K562 (cell line): ENCODE measurements at regions not wholly inside any gene's neighbourhood (a gene's known extent, or its start where the extent isn't known, plus 50 kb on each side); places are given as distances from the start of the nearest gene placed in this dataset.

Experiments
- ATAC-seq: fragments of 200-7000 bp; cut with Tn5 transposase; 3 replicates; pipeline ENCODE4 v1.9.1; 2020; ENCODE audit warnings: moderate library complexity
- BruUV-seq: library from RNA; stranded (reverse); fragments of 400-500 nt; replicated peaks from 2 replicates; lab custom pipeline; 2021; lab: Mats Ljungman, UMichigan
- CTCF ChIA-PET: fragments of 300-600 bp; formaldehyde crosslinking; extraction: SDS; loops from one replicate; lab custom pipeline; 2021; ENCODE audit warnings: low intra/inter-chr PET ratio; lab: Yijun Ruan, JAX
- POLR2A ChIA-PET: fragments of 300-600, 350-650 bp; sonication (Branson Sonifier 250); formaldehyde crosslinking; extraction: SDS; loops from one replicate; lab custom pipeline; 2021; ENCODE audit warnings: antibody characterized with exemption, inconsistent platforms; lab: Yijun Ruan, JAX
- DNase-seq, 4 experiments: peaks; one replicate each; pipeline versions ENCODE4 v3.0.0 to v3.0.0-alpha.2; 2011 to 2018; ENCODE audit warnings: low spot score in 3 of 4, mixed read lengths in 3 of 4; ENCODE audit errors: extremely low read depth in 1 of 4
- FAIRE-seq: peaks from 2 replicates; lab custom pipeline; 2011; peaks lifted over from hg19 to GRCh38; lab: Jason Lieb, UNC
- H2AFZ ChIP-seq: 2 replicates; pipeline ENCODE4 v1.6.0; 2011; ENCODE audit warnings: low read depth, low read length, control low read depth, inconsistent platforms
- H3K27ac ChIP-seq: fragments of 200-600 bp; 3 replicates; pipeline ENCODE4 v1.8.0; 2011; ENCODE audit warnings: low read depth, mild to moderate bottlenecking, control low read depth, inconsistent platforms, low read length, moderate library complexity, mixed read lengths; ENCODE audit errors: extremely low read depth
- H3K27me3 ChIP-seq, 2 experiments: fragments of 300-600 bp in 1 of 2; 2 replicates in 1 of 2; 3 replicates in 1 of 2; pipeline versions ENCODE4 v1.6.0 to v1.8.0; 2011; ENCODE audit warnings: inconsistent platforms in 2 of 2, low read length in 2 of 2, mild to moderate bottlenecking in 1 of 2, mixed read lengths in 1 of 2, moderate library complexity in 1 of 2; ENCODE audit not compliant: control insufficient read depth in 2 of 2, insufficient read depth in 2 of 2
- H3K36me3 ChIP-seq: fragments of 300-600 bp; 3 replicates; pipeline ENCODE4 v1.8.0; 2011; ENCODE audit warnings: mild to moderate bottlenecking, low read length, inconsistent platforms; ENCODE audit not compliant: control insufficient read depth, insufficient read depth
- H3K4me1 ChIP-seq, 2 experiments: fragments of 200-600 bp in 1 of 2; replicated peaks in 1 of 2; 2 replicates in 1 of 2; 3 replicates in 1 of 2; pipeline versions ENCODE4 v1.5.1 to v1.8.0; 2011; ENCODE audit warnings: inconsistent platforms in 2 of 2, low read length in 2 of 2, mild to moderate bottlenecking in 1 of 2, mixed read lengths in 1 of 2, moderate library complexity in 1 of 2; ENCODE audit not compliant: control insufficient read depth in 2 of 2, insufficient read depth in 2 of 2
- H3K4me2 ChIP-seq: 2 replicates; pipeline ENCODE4 v1.6.1; 2011; ENCODE audit warnings: low read length, control low read depth, inconsistent platforms, mixed read lengths; ENCODE audit not compliant: insufficient read depth
- H3K4me3 ChIP-seq: fragments of 200-600 bp; sonication (generic), shearing (Covaris generic); 2 replicates; pipeline ENCODE4 v1.5.1; 2016; ENCODE audit warnings: control low read depth, inconsistent platforms
- H3K79me2 ChIP-seq: fragments of 200-600 bp; 3 replicates; pipeline ENCODE4 v1.8.0; 2011; ENCODE audit warnings: low read length, inconsistent platforms; ENCODE audit not compliant: control insufficient read depth, insufficient read depth
- H3K9ac ChIP-seq, 2 experiments: 2 replicates each; pipeline versions ENCODE4 v1.6.0 to v1.6.1; 2011; ENCODE audit warnings: low read depth in 2 of 2, low read length in 2 of 2, control low read depth in 1 of 2, inconsistent platforms in 1 of 2, mild to moderate bottlenecking in 1 of 2, mixed read lengths in 1 of 2; ENCODE audit not compliant: insufficient read depth in 1 of 2
- H3K9me1 ChIP-seq: one replicate; pipeline ENCODE4 v1.6.0; 2011; ENCODE audit warnings: inconsistent platforms, mild to moderate bottlenecking, low read length, moderate library complexity; ENCODE audit not compliant: control insufficient read depth, insufficient read depth
- H3K9me3 ChIP-seq: replicated peaks from 2 replicates; pipeline ENCODE4 v1.5.1; 2011; ENCODE audit warnings: low read depth, low read length, inconsistent platforms; ENCODE audit not compliant: control insufficient read depth, insufficient read depth
- H4K20me1 ChIP-seq: replicated peaks from 2 replicates; pipeline ENCODE4 v1.6.1; 2011; ENCODE audit warnings: low read length, inconsistent platforms, mixed read lengths; ENCODE audit not compliant: control insufficient read depth, insufficient read depth
- ATF1 ChIP-seq, 2 experiments: fragments of 450-650 bp in 1 of 2; IDR thresholded peaks; 2 replicates each; pipeline ENCODE4 v1.6.1; 2016; ENCODE audit warnings: missing compliant biosample characterization in 1 of 2, missing genetic modification characterization in 1 of 2
- HDGF ChIP-seq: fragments of 450-650 bp; IDR thresholded peaks from 2 replicates; pipeline ENCODE4 v1.6.1; 2016
- NRF1 ChIP-seq, 2 experiments: fragments of 450-650 bp; IDR thresholded peaks in 1 of 2; conservative IDR thresholded peaks in 1 of 2; 2 replicates each; pipeline ENCODE4 v1.6.1; 2014; ENCODE audit warnings: mild to moderate bottlenecking in 2 of 2
- RFX1 ChIP-seq: fragments of 450-650 bp; IDR thresholded peaks from 2 replicates; pipeline ENCODE4 v1.6.1; 2016; ENCODE audit warnings: mild to moderate bottlenecking, moderate library complexity
- SMARCB1 ChIP-seq: IDR thresholded peaks from 2 replicates; pipeline ENCODE4 v1.6.1; 2011; ENCODE audit warnings: improper control_type of control experiment, low read depth; ENCODE audit not compliant: insufficient read length
- XRCC4 ChIP-seq: IDR thresholded peaks from one replicate; pipeline ENCODE4 v1.6.1; 2011; ENCODE audit not compliant: insufficient read depth, insufficient read length; ENCODE audit errors: extremely low read depth
- ZNF184 ChIP-seq: sonication (generic); formaldehyde crosslinking; IDR thresholded peaks from 2 replicates; pipeline ENCODE4 v1.5.0; 2020; ENCODE audit warnings: missing genetic modification reagents
- WGBS: fragments of 100-300 bp; shearing (Covaris generic); methylation state at CpG from one replicate; pipeline ENCODE4 v1.1.6; 2016; ENCODE audit warnings: low coverage, mixed read lengths; ENCODE audit not compliant: insufficient coverage; ENCODE audit errors: missing lambda C conversion rate; 5-methylcytosine and 5-hydroxymethylcytosine counted together
- in situ Hi-C: fragments of 300-500 bp; cut with MboI; formaldehyde crosslinking; loops from 4 replicates; pipeline ENCODE4 v1.15.0; 2018; ENCODE audit warnings: inconsistent platforms, mixed read lengths
- intact Hi-C: fragments of 100-400 bp; cut with micrococcal nuclease; formaldehyde crosslinking; loops from 2 replicates; pipeline ENCODE4 v1.14.2; 2022
- TF ChIP-seq, protein P1 (sequence below): sonication (generic); formaldehyde crosslinking; IDR thresholded peaks from 2 replicates; pipeline ENCODE4 v1.8.0; 2022; ENCODE audit warnings: missing genetic modification reagents, mild to moderate bottlenecking, borderline replicate concordance
- TF ChIP-seq, protein P2 (sequence below): fragments of 450-650 bp; conservative IDR thresholded peaks from 2 replicates; pipeline ENCODE4 v1.6.1; 2016; ENCODE audit warnings: missing genetic modification characterization, low read depth, mild to moderate bottlenecking, control low read depth, missing compliant biosample characterization
- TF ChIP-seq, protein P3 (sequence below): fragments of 450-650 bp; IDR thresholded peaks from 2 replicates; pipeline ENCODE4 v1.6.1; 2017; ENCODE audit warnings: mild to moderate bottlenecking, moderate library complexity

DNA sequence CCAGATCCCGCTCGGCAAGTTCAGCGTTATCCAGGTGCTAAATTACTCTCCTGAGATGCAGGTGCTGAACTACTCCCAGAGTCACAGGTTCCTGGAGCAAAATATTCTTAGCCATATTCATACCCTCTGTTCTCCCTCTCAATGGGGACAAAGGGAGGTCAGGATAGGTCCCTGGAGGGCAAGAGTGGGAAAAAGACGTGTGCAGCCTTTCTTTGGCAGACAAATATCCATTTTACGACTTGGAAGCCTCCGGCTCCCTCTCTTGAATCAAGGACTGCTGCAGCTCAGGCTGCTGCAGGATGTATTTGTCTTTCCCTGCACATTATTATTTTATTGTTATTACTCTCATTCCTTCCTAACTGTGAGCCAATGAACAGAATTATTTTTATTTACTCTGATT lies 590.2 kb downstream of the NR2F1-AS1 start (continued):
- TF ChIP-seq, protein P1, sequence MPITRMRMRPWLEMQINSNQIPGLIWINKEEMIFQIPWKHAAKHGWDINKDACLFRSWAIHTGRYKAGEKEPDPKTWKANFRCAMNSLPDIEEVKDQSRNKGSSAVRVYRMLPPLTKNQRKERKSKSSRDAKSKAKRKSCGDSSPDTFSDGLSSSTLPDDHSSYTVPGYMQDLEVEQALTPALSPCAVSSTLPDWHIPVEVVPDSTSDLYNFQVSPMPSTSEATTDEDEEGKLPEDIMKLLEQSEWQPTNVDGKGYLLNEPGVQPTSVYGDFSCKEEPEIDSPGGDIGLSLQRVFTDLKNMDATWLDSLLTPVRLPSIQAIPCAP (CRISPR knock-in tag), result no peak
- TF ChIP-seq NRF1 (conservative IDR thresholded peaks at IDR 0.05 in 1 of 2, IDR thresholded peaks at IDR 0.05 in 1 of 2), result no peak
- TF ChIP-seq, protein P2, sequence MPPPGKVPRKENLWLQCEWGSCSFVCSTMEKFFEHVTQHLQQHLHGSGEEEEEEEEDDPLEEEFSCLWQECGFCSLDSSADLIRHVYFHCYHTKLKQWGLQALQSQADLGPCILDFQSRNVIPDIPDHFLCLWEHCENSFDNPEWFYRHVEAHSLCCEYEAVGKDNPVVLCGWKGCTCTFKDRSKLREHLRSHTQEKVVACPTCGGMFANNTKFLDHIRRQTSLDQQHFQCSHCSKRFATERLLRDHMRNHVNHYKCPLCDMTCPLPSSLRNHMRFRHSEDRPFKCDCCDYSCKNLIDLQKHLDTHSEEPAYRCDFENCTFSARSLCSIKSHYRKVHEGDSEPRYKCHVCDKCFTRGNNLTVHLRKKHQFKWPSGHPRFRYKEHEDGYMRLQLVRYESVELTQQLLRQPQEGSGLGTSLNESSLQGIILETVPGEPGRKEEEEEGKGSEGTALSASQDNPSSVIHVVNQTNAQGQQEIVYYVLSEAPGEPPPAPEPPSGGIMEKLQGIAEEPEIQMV, result no peak
- TF ChIP-seq, protein P3, sequence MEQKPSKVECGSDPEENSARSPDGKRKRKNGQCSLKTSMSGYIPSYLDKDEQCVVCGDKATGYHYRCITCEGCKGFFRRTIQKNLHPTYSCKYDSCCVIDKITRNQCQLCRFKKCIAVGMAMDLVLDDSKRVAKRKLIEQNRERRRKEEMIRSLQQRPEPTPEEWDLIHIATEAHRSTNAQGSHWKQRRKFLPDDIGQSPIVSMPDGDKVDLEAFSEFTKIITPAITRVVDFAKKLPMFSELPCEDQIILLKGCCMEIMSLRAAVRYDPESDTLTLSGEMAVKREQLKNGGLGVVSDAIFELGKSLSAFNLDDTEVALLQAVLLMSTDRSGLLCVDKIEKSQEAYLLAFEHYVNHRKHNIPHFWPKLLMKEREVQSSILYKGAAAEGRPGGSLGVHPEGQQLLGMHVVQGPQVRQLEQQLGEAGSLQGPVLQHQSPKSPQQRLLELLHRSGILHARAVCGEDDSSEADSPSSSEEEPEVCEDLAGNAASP, result no peak

DNA sequence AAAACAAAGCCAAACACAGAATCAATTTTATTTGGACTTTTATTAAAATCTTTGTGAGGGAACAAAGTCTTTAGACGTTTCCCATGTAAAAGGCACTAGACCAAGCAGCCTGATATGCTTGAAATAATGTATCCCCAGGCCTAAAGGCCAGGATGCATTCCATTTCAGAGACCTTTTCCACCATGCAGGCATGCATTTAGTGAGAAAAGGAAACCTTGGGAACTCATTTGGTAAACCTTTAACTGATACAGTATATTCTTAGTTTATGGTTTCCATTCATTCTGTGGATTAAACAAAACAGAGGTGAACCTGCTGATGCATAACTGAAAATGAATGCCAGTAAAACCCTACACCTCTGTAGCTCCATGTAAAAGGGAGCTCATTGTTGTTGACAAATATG lies 600.0 kb downstream of the NR2F1-AS1 start:
- no peaks in the 10 kb centered on the region for H3K4me1 ChIP-seq
- H3K4me2 ChIP-seq, result no peak overlapping the region
- no peaks in the 10 kb centered on the region for H3K9me1 ChIP-seq
- H4K20me1 ChIP-seq, result no peaks in the 10 kb centered on the region
- POLR2A ChIA-PET, result no interaction called here
- no peak for ATAC-seq
- H3K9ac ChIP-seq, result no peak overlapping the region
- CTCF ChIA-PET, result no interaction called here
- no peak for TF ChIP-seq ZNF184
- TF ChIP-seq RFX1, result no peak
- TF ChIP-seq ATF1 (CRISPR knock-in tag; IDR thresholded peaks at IDR 0.05), result no peak
- TF ChIP-seq ATF1 (tag; IDR thresholded peaks at IDR 0.05), result no peak
- TF ChIP-seq HDGF, result no peak
- no peak for TF ChIP-seq XRCC4
- TF ChIP-seq SMARCB1, result no peak
- no peak overlapping the region for H2AFZ ChIP-seq
- in situ Hi-C loops, result no loop called here
- no peak overlapping the region for H3K27ac ChIP-seq
- H3K4me3 ChIP-seq, result no peak overlapping the region
- no peaks in the 10 kb centered on the region for H3K27me3 ChIP-seq
- DNase-seq, result no peak
- FAIRE-seq, result no peak
- H3K9me3 ChIP-seq, result 0 out of 2 replicates have a peak, but pooled peaks cover 2% of the 10 kb centered on the region
- no TSS peak for BruUV-seq
- no peaks in the 10 kb centered on the region for H3K36me3 ChIP-seq
- intact Hi-C loops, result no loop called here
- no peaks in the 10 kb centered on the region for H3K79me2 ChIP-seq
- 0% methylated on average over 1 of the region's 1 CpG for WGBS
